ENCODE measurements at regions not wholly inside any gene's neighbourhood (a gene's known extent, or its start where the extent isn't known, plus 50 kb on each side); places are given as distances from the start of the nearest gene placed in this dataset.

DNA sequence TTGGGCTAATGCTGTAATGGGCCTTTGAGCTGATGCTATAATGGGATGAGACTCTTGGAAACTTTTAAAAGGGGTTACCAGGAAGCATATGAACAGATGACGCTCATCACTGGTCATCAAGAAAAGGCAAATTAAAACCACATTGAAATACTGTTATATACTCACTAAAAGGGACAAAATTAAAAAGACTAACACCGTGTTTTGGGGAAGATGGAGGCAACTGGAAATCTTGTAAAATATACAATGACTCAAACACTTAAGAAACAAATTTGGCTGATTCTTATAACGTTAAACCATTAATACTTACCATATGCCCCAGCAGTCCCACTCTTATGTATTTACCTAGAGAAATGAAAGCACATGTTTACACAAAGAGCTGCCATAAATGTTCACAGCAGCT, 207.2 kb upstream of the GPRIN3 start:
- ChIA-PET CTCF (no interaction called here), POLR2A (no interaction called here)
- no peak for TF ChIP-seq CTCF (IDR thresholded peaks at IDR 0.05; ENCODE audit: insufficient read depth, low read length, missing control alignments)
- no peak for DNase-seq (ENCODE audit: low read depth, low spot score)
- no peak overlapping the region for H3K4me3 ChIP-seq (ENCODE audit: low read depth, low read length)

DNA sequence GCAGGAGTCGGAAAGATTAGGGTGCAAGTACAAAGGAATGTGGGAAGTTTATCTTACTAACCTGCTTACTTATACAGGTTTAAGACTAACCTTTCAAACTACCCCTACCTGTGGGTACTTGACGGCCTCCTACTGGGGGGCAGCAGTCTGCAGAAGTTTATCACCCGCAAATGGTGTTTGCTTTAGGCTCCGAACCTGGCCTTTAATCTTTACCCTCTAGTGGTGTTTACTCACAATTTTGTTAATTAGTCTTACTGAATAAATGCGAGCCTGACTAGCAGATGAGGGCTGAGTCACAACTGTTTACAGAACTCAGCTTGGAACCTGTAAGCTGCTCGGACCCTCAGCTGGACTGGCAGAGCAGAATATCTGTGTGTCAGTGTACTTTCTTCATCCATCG, 204.2 kb upstream of the GPRIN3 start:
- CTCF ChIA-PET, result no interaction called here
- no peak overlapping the region for H3K4me3 ChIP-seq (ENCODE audit: low read depth, low read length)
- POLR2A ChIA-PET, result no interaction called here
- no peak for DNase-seq (ENCODE audit: low read depth, low spot score)
- no peak for TF ChIP-seq CTCF (IDR thresholded peaks at IDR 0.05; ENCODE audit: insufficient read depth, low read length, missing control alignments)

- H3K4me3 ChIP-seq (ENCODE audit: low read depth, low read length), result no peak overlapping the region
- no peak for TF ChIP-seq CTCF (IDR thresholded peaks at IDR 0.05; ENCODE audit: insufficient read depth, low read length, missing control alignments)
- CTCF ChIA-PET, result no interaction called here
- POLR2A ChIA-PET, result no interaction called here
- DNase-seq (ENCODE audit: low read depth, low spot score), result peak; percentile 61
These were observed 202.2 kb upstream of the GPRIN3 start for GRCh38 chr4:89509708-89510281.

- DNase-seq (ENCODE audit: low read depth, low spot score), result no peak
- no peak overlapping the region for H3K4me3 ChIP-seq (ENCODE audit: low read depth, low read length)
- POLR2A ChIA-PET, result no interaction called here
- CTCF ChIA-PET, result no interaction called here
- no peak for TF ChIP-seq CTCF (IDR thresholded peaks at IDR 0.05; ENCODE audit: insufficient read depth, low read length, missing control alignments)
These were observed 199.4 kb upstream of the GPRIN3 start for GRCh38 chr4:89506866-89507491.

DNA sequence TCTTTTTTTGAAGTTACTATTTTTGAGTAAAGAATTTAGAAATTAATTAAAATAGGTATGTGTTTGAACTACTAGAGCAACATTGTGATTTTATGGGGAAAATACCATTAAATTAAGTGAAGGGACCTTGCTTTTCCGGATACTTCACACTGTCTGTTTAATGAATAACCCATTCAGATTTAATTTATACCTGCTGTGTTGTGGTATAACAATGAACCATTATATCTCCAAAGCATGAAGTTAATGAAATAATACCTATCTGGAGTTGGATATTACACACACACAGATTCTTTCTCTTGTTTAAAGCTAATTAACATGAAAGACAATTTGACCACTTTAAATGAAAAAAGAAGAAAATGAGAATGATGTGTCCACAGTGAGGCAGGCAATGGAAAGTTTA, 195.0 kb upstream of the GPRIN3 start:
- no peak for DNase-seq (ENCODE audit: low read depth, low spot score)
- no peak overlapping the region for H3K4me3 ChIP-seq (ENCODE audit: low read depth, low read length)
- ChIA-PET POLR2A (no interaction called here), CTCF (no interaction called here)
- no peak for TF ChIP-seq CTCF (IDR thresholded peaks at IDR 0.05; ENCODE audit: insufficient read depth, low read length, missing control alignments)

GRCh38 chr4:89497517-89498308, 190.1 kb upstream of the GPRIN3 start:
- DNase-seq (ENCODE audit: low read depth, low spot score), result no peak
- H3K4me3 ChIP-seq (ENCODE audit: low read depth, low read length), result no peak overlapping the region
- ChIA-PET POLR2A (no interaction called here), CTCF (no interaction called here)
- no peak for TF ChIP-seq CTCF (IDR thresholded peaks at IDR 0.05; ENCODE audit: insufficient read depth, low read length, missing control alignments)

Measured in AG04449 (cell line).